ENCODE measurements at regions not wholly inside any gene's neighbourhood (a gene's known extent, or its start where the extent isn't known, plus 50 kb on each side); places are given as distances from the start of the nearest gene placed in this dataset.

DNA sequence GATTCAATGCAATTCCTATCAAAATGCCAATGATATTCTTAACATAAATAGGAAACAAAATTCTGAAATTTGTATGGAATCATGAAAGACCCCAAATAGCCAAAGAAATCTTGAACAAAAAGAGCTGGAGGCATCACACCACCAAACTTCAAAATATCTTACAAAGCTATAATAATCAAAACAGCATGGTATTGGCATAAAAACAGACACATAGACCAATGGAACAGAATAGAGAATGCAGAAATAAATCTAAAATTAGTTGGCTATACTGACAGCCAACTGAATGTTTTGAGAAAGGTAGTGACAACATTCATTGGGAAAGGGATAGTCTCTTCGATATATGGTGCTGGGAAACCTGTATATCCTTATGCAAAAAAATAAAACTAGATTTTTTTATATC is 121.9 kb upstream of the ASCC3 start:
- DNase-seq (ENCODE audit: low read depth): no peak
- H3K4me3 ChIP-seq (ENCODE audit: low read depth, low read length): no peak overlapping the region
- TF ChIP-seq CTCF (IDR thresholded peaks at IDR 0.05; ENCODE audit: low read depth, low read length) (no peak), POLR2A (IDR thresholded peaks at IDR 0.05; ENCODE audit: extremely low read depth, insufficient read length) (no peak), MYC (IDR thresholded peaks at IDR 0.05; ENCODE audit: low read depth, low read length) (no peak)
- TF ChIP-seq, protein P1, sequence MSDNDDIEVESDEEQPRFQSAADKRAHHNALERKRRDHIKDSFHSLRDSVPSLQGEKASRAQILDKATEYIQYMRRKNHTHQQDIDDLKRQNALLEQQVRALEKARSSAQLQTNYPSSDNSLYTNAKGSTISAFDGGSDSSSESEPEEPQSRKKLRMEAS (IDR thresholded peaks at IDR 0.05; ENCODE audit: low read depth, low read length): no peak

- no peak overlapping the region for H3K4me3 ChIP-seq (ENCODE audit: low read depth, low read length)
- TF ChIP-seq MYC (IDR thresholded peaks at IDR 0.05; ENCODE audit: low read depth, low read length): no peak
- TF ChIP-seq, protein P1 (IDR thresholded peaks at IDR 0.05; ENCODE audit: low read depth, low read length): no peak
- no peak for TF ChIP-seq POLR2A (IDR thresholded peaks at IDR 0.05; ENCODE audit: extremely low read depth, insufficient read length)
- no peak for TF ChIP-seq CTCF (IDR thresholded peaks at IDR 0.05; ENCODE audit: low read depth, low read length)
- no peak for DNase-seq (ENCODE audit: low read depth)
These were observed 130.1 kb upstream of the ASCC3 start for GRCh38 chr6:101011186-101011585.

GRCh38 chr6:101013612-101014195 is 132.6 kb upstream of the ASCC3 start:
- TF ChIP-seq, protein P1 (IDR thresholded peaks at IDR 0.05; ENCODE audit: low read depth, low read length): no peak
- TF ChIP-seq POLR2A (IDR thresholded peaks at IDR 0.05; ENCODE audit: extremely low read depth, insufficient read length) (no peak), MYC (IDR thresholded peaks at IDR 0.05; ENCODE audit: low read depth, low read length) (no peak), CTCF (IDR thresholded peaks at IDR 0.05; ENCODE audit: low read depth, low read length) (no peak)
- H3K4me3 ChIP-seq (ENCODE audit: low read depth, low read length): no peak overlapping the region
- DNase-seq (ENCODE audit: low read depth): no peak

GRCh38 chr6:101015541-101015940 is 134.4 kb upstream of the ASCC3 start:
- TF ChIP-seq POLR2A (IDR thresholded peaks at IDR 0.05; ENCODE audit: extremely low read depth, insufficient read length) (no peak), CTCF (IDR thresholded peaks at IDR 0.05; ENCODE audit: low read depth, low read length) (no peak), MYC (IDR thresholded peaks at IDR 0.05; ENCODE audit: low read depth, low read length) (no peak)
- TF ChIP-seq, protein P1 (IDR thresholded peaks at IDR 0.05; ENCODE audit: low read depth, low read length): no peak
- no peak for DNase-seq (ENCODE audit: low read depth)
- no peak overlapping the region for H3K4me3 ChIP-seq (ENCODE audit: low read depth, low read length)

- no peak for DNase-seq (ENCODE audit: low read depth)
- TF ChIP-seq, protein P1 (IDR thresholded peaks at IDR 0.05; ENCODE audit: low read depth, low read length): no peak
- TF ChIP-seq POLR2A (IDR thresholded peaks at IDR 0.05; ENCODE audit: extremely low read depth, insufficient read length): no peak
- TF ChIP-seq CTCF (IDR thresholded peaks at IDR 0.05; ENCODE audit: low read depth, low read length): no peak
- no peak for TF ChIP-seq MYC (IDR thresholded peaks at IDR 0.05; ENCODE audit: low read depth, low read length)
- no peak overlapping the region for H3K4me3 ChIP-seq (ENCODE audit: low read depth, low read length)
These were observed 135.0 kb upstream of the ASCC3 start for GRCh38 chr6:101016163-101016562.
